ENCODE measurements at regions not wholly inside any gene's neighbourhood (a gene's known extent, or its start where the extent isn't known, plus 50 kb on each side); places are given as distances from the start of the nearest gene placed in this dataset.

DNA sequence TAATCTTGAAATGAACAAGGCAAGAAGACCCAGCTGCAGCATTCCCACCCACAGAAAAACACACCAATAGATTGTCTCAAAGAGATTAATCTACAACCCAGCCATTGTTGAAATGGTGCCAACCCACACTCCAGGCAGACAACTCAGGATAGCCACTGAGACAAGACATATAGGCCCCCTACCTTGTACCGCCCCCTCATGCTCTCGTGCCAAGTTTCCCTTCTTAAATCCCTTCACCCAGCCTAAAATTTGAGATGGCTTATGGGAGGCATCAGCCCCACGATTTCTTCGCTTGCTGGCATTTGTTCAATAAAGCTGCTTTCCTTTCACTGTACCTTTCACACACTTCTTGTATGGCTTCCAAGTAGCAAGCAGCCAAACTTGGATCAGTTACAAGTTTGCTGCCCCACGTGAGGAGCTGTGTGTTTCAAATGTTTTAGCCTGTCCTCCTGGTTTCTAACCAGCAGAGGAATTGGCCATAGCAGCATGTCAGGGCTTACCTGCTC is 1754.1 kb downstream of the C4orf33 start:
- ATAC-seq, result no peak
- no peak for TF ChIP-seq ZFP3 (CRISPR knock-in tag; IDR thresholded peaks at IDR 0.05)
- TF ChIP-seq ISL1 (CRISPR knock-in tag; IDR thresholded peaks at IDR 0.05), result no peak
- TF ChIP-seq BACH2 (CRISPR knock-in tag; IDR thresholded peaks at IDR 0.05; ENCODE audit: borderline replicate concordance), result no peak
- no peak for TF ChIP-seq RARB (CRISPR knock-in tag; IDR thresholded peaks at IDR 0.05)
- no peak for TF ChIP-seq ZNF70 (CRISPR knock-in tag; IDR thresholded peaks at IDR 0.05)
- TF ChIP-seq TOX (CRISPR knock-in tag; IDR thresholded peaks at IDR 0.05; ENCODE audit: borderline replicate concordance), result no peak
- no peak for TF ChIP-seq PATZ1 (CRISPR knock-in tag; IDR thresholded peaks at IDR 0.05; ENCODE audit: borderline replicate concordance)
- TF ChIP-seq ZNF565 (CRISPR knock-in tag; conservative IDR thresholded peaks at IDR 0.05; ENCODE audit: low read depth), result no peak
- TF ChIP-seq PPARA (CRISPR knock-in tag; IDR thresholded peaks at IDR 0.05; ENCODE audit: borderline replicate concordance), result no peak
- TF ChIP-seq ARNTL (CRISPR knock-in tag; IDR thresholded peaks at IDR 0.05; ENCODE audit: borderline replicate concordance, low read depth), result no peak
- TF ChIP-seq, protein P1, sequence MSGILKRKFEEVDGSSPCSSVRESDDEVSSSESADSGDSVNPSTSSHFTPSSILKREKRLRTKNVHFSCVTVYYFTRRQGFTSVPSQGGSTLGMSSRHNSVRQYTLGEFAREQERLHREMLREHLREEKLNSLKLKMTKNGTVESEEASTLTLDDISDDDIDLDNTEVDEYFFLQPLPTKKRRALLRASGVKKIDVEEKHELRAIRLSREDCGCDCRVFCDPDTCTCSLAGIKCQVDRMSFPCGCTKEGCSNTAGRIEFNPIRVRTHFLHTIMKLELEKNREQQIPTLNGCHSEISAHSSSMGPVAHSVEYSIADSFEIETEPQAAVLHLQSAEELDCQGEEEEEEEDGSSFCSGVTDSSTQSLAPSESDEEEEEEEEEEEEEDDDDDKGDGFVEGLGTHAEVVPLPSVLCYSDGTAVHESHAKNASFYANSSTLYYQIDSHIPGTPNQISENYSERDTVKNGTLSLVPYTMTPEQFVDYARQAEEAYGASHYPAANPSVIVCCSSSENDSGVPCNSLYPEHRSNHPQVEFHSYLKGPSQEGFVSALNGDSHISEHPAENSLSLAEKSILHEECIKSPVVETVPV (CRISPR knock-in tag; IDR thresholded peaks at IDR 0.05), result no peak
- no peak for TF ChIP-seq ESRRG (CRISPR knock-in tag; IDR thresholded peaks at IDR 0.05)
- no peak for TF ChIP-seq ZC3H10 (CRISPR knock-in tag; IDR thresholded peaks at IDR 0.05)
- TF ChIP-seq ZFP30 (CRISPR knock-in tag; IDR thresholded peaks at IDR 0.05), result no peak

DNA sequence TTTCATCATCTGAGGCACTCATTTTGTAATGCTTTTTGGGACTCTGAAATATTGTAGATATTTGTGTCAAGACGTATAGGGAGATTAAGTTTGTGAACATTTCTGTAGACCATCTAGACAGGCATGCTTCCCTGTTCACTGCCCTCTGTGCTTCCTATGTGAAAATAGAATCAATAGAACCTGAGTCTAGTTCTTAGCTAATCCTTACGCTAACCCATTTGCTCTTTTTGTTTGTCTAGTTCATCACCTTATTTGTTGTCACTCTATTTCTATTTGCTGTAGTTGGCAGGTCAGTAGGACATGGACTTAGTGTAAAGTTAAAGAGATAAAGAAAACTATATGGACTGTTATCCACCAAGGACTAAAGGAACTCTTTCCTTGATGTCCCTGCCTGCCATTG is 1755.2 kb downstream of the C4orf33 start:
- TF ChIP-seq ZNF70 (CRISPR knock-in tag; IDR thresholded peaks at IDR 0.05), result no peak
- TF ChIP-seq ZFP30 (CRISPR knock-in tag; IDR thresholded peaks at IDR 0.05), result no peak
- TF ChIP-seq PPARA (CRISPR knock-in tag; IDR thresholded peaks at IDR 0.05; ENCODE audit: borderline replicate concordance), result no peak
- TF ChIP-seq PATZ1 (CRISPR knock-in tag; IDR thresholded peaks at IDR 0.05; ENCODE audit: borderline replicate concordance), result no peak
- TF ChIP-seq ZNF565 (CRISPR knock-in tag; conservative IDR thresholded peaks at IDR 0.05; ENCODE audit: low read depth), result no peak
- TF ChIP-seq ZFP3 (CRISPR knock-in tag; IDR thresholded peaks at IDR 0.05), result no peak
- no peak for TF ChIP-seq BACH2 (CRISPR knock-in tag; IDR thresholded peaks at IDR 0.05; ENCODE audit: borderline replicate concordance)
- TF ChIP-seq SNAI2 (CRISPR knock-in tag; IDR thresholded peaks at IDR 0.05), result no peak
- no peak for TF ChIP-seq ARNTL (CRISPR knock-in tag; IDR thresholded peaks at IDR 0.05; ENCODE audit: borderline replicate concordance, low read depth)
- TF ChIP-seq, protein P2, sequence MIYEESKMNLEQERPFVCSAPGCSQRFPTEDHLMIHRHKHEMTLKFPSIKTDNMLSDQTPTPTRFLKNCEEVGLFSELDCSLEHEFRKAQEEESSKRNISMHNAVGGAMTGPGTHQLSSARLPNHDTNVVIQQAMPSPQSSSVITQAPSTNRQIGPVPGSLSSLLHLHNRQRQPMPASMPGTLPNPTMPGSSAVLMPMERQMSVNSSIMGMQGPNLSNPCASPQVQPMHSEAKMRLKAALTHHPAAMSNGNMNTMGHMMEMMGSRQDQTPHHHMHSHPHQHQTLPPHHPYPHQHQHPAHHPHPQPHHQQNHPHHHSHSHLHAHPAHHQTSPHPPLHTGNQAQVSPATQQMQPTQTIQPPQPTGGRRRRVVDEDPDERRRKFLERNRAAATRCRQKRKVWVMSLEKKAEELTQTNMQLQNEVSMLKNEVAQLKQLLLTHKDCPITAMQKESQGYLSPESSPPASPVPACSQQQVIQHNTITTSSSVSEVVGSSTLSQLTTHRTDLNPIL (CRISPR knock-in tag; IDR thresholded peaks at IDR 0.05; ENCODE audit: low read depth), result no peak
- no peak for TF ChIP-seq TCF4 (CRISPR knock-in tag; IDR thresholded peaks at IDR 0.05; ENCODE audit: borderline replicate concordance)
- TF ChIP-seq, protein P3, sequence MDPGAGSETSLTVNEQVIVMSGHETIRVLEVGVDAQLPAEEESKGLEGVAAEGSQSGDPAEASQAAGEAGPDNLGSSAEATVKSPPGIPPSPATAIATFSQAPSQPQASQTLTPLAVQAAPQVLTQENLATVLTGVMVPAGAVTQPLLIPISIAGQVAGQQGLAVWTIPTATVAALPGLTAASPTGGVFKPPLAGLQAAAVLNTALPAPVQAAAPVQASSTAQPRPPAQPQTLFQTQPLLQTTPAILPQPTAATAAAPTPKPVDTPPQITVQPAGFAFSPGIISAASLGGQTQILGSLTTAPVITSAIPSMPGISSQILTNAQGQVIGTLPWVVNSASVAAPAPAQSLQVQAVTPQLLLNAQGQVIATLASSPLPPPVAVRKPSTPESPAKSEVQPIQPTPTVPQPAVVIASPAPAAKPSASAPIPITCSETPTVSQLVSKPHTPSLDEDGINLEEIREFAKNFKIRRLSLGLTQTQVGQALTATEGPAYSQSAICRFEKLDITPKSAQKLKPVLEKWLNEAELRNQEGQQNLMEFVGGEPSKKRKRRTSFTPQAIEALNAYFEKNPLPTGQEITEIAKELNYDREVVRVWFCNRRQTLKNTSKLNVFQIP (CRISPR knock-in tag; IDR thresholded peaks at IDR 0.05; ENCODE audit: borderline replicate concordance, low read depth), result no peak
- TF ChIP-seq GLIS3 (CRISPR knock-in tag; IDR thresholded peaks at IDR 0.05), result no peak
- no peak for TF ChIP-seq TOX (CRISPR knock-in tag; IDR thresholded peaks at IDR 0.05; ENCODE audit: borderline replicate concordance)
- TF ChIP-seq, protein P4, sequence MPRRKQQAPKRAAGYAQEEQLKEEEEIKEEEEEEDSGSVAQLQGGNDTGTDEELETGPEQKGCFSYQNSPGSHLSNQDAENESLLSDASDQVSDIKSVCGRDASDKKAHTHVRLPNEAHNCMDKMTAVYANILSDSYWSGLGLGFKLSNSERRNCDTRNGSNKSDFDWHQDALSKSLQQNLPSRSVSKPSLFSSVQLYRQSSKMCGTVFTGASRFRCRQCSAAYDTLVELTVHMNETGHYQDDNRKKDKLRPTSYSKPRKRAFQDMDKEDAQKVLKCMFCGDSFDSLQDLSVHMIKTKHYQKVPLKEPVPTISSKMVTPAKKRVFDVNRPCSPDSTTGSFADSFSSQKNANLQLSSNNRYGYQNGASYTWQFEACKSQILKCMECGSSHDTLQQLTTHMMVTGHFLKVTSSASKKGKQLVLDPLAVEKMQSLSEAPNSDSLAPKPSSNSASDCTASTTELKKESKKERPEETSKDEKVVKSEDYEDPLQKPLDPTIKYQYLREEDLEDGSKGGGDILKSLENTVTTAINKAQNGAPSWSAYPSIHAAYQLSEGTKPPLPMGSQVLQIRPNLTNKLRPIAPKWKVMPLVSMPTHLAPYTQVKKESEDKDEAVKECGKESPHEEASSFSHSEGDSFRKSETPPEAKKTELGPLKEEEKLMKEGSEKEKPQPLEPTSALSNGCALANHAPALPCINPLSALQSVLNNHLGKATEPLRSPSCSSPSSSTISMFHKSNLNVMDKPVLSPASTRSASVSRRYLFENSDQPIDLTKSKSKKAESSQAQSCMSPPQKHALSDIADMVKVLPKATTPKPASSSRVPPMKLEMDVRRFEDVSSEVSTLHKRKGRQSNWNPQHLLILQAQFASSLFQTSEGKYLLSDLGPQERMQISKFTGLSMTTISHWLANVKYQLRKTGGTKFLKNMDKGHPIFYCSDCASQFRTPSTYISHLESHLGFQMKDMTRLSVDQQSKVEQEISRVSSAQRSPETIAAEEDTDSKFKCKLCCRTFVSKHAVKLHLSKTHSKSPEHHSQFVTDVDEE (CRISPR knock-in tag; IDR thresholded peaks at IDR 0.05), result no peak
- TF ChIP-seq RARB (CRISPR knock-in tag; IDR thresholded peaks at IDR 0.05), result no peak
- TF ChIP-seq, protein P1 (CRISPR knock-in tag; IDR thresholded peaks at IDR 0.05), result no peak
- no peak for TF ChIP-seq ISL1 (CRISPR knock-in tag; IDR thresholded peaks at IDR 0.05)
- no peak for TF ChIP-seq ZC3H10 (CRISPR knock-in tag; IDR thresholded peaks at IDR 0.05)
- no peak for ATAC-seq
